ENCODE measurements at regions not wholly inside any gene's neighbourhood (a gene's known extent, or its start where the extent isn't known, plus 50 kb on each side); places are given as distances from the start of the nearest gene placed in this dataset.

GRCh38 chr15:96924570-96924969 is 594.1 kb downstream of the NR2F2 start:
- TF ChIP-seq CTCF (IDR thresholded peaks at IDR 0.05) (no peak), POLR2AphosphoS5 (IDR thresholded peaks at IDR 0.05) (no peak), POLR2A (IDR thresholded peaks at IDR 0.05) (no peak)

All from breast epithelium (tissue), 3 donors.